Left lung (tissue), 4 donors: ENCODE measurements at regions not wholly inside any gene's neighbourhood (a gene's known extent, or its start where the extent isn't known, plus 50 kb on each side); places are given as distances from the start of the nearest gene placed in this dataset.

Source experiments
- ATAC-seq: fragments of 200-7000 bp; cut with Tn5 transposase; one replicate; pipeline ENCODE4 v1.9.1; 2020; ENCODE audit warnings: moderate library complexity
- DNase-seq, 4 donors: peaks; one replicate each; pipeline ENCODE4 v3.0.0-alpha.2; 2013 to 2020
- H3K27ac ChIP-seq, 2 donors: fragments of 200-600 bp; sonication (generic) in 1 of 2; one replicate each; pipeline versions ENCODE4 v1.5.0 to v1.8.0; 2020 to 2021
- H3K27me3 ChIP-seq, 2 donors: fragments of 200-600 bp; sonication (generic) in 1 of 2; one replicate each; pipeline versions ENCODE4 v1.5.0 to v1.8.0; 2020 to 2021
- H3K36me3 ChIP-seq, 2 donors: fragments of 200-600 bp; sonication (generic) in 1 of 2; one replicate each; pipeline versions ENCODE4 v1.5.0 to v1.8.0; 2020 to 2021
- H3K4me1 ChIP-seq, 2 donors: fragments of 200-600 bp; one replicate each; pipeline ENCODE4 v1.8.0; 2021
- H3K4me3 ChIP-seq, 2 donors: fragments of 200-600 bp; sonication (generic) in 1 of 2; one replicate each; pipeline versions ENCODE4 v1.5.0 to v1.8.0; 2020 to 2021; ENCODE audit warnings: mild to moderate bottlenecking in 1 of 2
- H3K9me3 ChIP-seq, 2 donors: fragments of 200-600 bp; sonication (generic) in 1 of 2; one replicate each; pipeline versions ENCODE4 v1.5.0 to v1.8.0; 2020 to 2021
- CTCF ChIP-seq, 2 donors: fragments of 200-600 bp; sonication (generic) in 1 of 2; IDR thresholded peaks; one replicate each; pipeline versions ENCODE4 v1.5.0 to v1.8.0; 2021; ENCODE audit warnings: antibody characterized with exemption in 2 of 2
- intact Hi-C, 2 donors: fragments of 100-400 bp; cut with DNase I; formaldehyde crosslinking; loops; one replicate each; pipeline versions ENCODE4 v1.11.2 to v1.14.2; 2022
- donor health status: DM: no; HTN: yes; CAD: no.
- donor health status: DM: no; HTN: no; CAD: no.

DNA sequence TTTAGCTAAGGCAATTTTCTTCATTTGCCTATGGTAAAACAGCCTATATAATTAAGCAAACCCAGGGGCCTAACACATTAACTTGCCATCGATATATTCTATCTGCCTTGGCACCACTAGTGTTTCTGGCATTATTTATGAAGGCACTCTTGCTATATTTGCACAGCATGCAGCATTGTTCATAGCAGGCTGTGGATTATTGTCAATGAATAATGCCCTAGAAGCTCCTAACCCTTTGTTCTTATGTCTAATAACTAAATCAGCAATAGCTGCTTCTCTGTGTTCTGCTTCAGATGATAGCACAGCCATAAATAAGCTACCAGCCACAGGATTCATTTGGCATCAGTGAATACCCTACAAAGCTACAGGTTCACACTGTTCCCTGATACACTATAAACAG lies 254.8 kb upstream of the STXBP5 start:
- intact Hi-C loops: no loop called here
- H3K9me3 ChIP-seq: no peaks in the 10 kb centered on the region
- DNase-seq: no peak
- no peak for ATAC-seq
- peaks cover 0 to 7% of the 10 kb centered on the region in 2 donors for H3K4me1 ChIP-seq
- TF ChIP-seq CTCF (IDR thresholded peaks at IDR 0.05): no peak
- no peaks in the 10 kb centered on the region for H3K27me3 ChIP-seq
- H3K36me3 ChIP-seq: no peaks in the 10 kb centered on the region
- no peak overlapping the region for H3K4me3 ChIP-seq
- no peak overlapping the region for H3K27ac ChIP-seq

- Histone ChIP-seq H3K36me3 (no peaks in the 10 kb centered on the region), H3K27ac (no peak overlapping the region), H3K9me3 (no peaks in the 10 kb centered on the region), H3K4me3 (no peak overlapping the region), H3K27me3 (no peaks in the 10 kb centered on the region), H3K4me1 (peaks cover 0 to 7% of the 10 kb centered on the region in 2 donors)
- DNase-seq: peak in 1 of 4 donors; percentile 9
- no peak for ATAC-seq
- no peak for TF ChIP-seq CTCF (IDR thresholded peaks at IDR 0.05)
- intact Hi-C loops: no loop called here
These were observed 253.8 kb upstream of the STXBP5 start for GRCh38 chr6:146950351-146950835.

DNA sequence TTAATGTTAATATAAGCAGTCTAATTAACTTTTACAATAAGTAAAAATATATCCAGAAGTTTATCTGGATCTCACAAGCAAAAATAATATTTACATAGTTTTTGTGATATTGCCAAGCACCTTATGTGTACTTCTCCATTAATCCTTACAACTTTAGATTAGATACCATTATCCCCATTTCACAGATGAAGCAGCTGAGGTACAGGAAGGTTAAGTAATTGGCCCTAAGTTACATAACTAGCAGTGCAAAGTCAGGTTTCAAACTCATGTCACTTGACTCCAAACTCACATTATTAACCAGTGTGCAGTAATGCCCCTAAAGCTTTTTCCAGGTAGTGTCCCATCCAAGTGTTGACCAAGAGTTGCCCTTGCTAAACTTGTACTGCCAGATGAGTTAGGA lies 248.6 kb upstream of the STXBP5 start:
- Histone ChIP-seq H3K4me3 (no peak overlapping the region), H3K36me3 (no peaks in the 10 kb centered on the region), H3K4me1 (peaks cover 0 to under 1% of the 10 kb centered on the region in 2 donors), H3K27ac (no peak overlapping the region), H3K9me3 (no peaks in the 10 kb centered on the region), H3K27me3 (no peaks in the 10 kb centered on the region)
- DNase-seq (no peak), ATAC-seq (no peak)
- TF ChIP-seq CTCF (IDR thresholded peaks at IDR 0.05): no peak
- intact Hi-C loops: no loop called here

DNA sequence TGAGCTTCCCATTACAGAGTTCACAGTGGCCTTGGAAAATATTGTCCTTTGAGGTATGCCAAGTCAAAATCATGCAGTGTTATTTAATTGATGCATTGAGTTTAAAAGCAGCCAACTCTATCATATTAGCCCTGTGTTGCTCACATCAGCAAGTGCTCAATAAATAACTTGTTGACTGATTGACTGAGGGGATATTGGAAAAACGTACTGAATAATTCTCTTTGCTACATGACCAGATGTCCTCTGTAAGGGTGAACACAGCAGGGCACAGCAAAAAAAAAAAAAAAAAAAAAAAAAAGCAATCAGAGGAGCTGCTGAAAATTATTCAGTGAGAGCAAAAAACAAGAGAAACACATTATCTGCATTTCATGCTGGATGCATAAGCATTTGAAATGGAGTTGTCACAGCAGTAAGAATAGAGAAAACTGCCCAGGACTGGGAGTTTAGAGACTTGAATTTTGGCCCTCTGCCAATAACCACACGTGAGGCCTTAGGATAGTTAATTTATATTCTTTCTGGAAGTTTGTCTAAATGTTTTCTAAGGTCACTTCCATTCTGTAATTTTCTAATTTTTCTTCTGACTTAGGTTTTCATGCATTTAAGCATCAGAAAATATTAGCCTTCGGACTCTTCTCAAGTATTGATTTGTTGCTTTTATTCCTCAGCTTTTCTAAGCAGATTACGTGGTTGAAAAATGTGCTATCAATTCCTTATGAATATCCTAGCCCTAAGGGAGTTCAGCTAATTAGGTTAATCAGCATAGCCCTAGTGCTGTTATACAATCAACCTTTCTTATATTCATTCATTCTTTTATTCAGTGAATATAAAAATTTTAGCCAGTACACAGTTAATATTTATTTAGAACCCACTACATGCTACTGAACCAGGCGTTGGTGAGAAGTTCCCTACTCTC lies 246.8 kb upstream of the STXBP5 start:
- Histone ChIP-seq H3K36me3 (no peaks in the 10 kb centered on the region), H3K4me3 (no peak overlapping the region), H3K9me3 (no peaks in the 10 kb centered on the region), H3K27ac (no peak overlapping the region), H3K27me3 (no peaks in the 10 kb centered on the region), H3K4me1 (no peaks in the 10 kb centered on the region)
- ATAC-seq (no peak), DNase-seq (no peak)
- TF ChIP-seq CTCF (IDR thresholded peaks at IDR 0.05): no peak
- intact Hi-C loops: no loop called here

DNA sequence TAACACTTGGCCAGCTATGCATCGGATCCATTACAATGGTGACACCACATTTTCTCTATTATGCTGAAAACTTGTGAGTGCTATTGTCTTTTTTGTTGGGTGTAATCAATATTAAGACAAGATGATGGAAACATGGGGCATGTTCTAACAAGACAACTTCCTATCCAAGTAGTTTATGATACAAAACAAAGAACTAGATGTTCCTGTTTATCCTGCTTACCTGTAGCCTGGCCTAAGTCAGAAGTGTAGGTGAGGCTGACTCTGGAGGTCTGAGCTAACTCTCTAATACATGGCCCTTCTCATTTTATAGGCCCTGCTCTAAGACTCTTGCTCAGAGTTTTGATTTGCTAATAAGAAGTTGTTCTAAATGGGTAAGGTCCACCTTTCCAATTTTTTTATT lies 242.4 kb upstream of the STXBP5 start:
- peaks cover 0 to 30% of the 10 kb centered on the region in 2 donors for H3K9me3 ChIP-seq
- no peak for DNase-seq
- H3K36me3 ChIP-seq: no peaks in the 10 kb centered on the region
- intact Hi-C loops: no loop called here
- no peak for TF ChIP-seq CTCF (IDR thresholded peaks at IDR 0.05)
- ATAC-seq: no peak
- H3K4me3 ChIP-seq: no peak overlapping the region
- no peaks in the 10 kb centered on the region for H3K27me3 ChIP-seq
- no peaks in the 10 kb centered on the region for H3K4me1 ChIP-seq
- no peak overlapping the region for H3K27ac ChIP-seq
